MM.1S (cell line): ENCODE measurements at regions not wholly inside any gene's neighbourhood (a gene's known extent, or its start where the extent isn't known, plus 50 kb on each side); places are given as distances from the start of the nearest gene placed in this dataset.

Experiments used
- DNase-seq: peaks from one replicate; pipeline ENCODE4 v3.0.0-alpha.2; 2015
- H2AFZ ChIP-seq: fragments of 300-600 bp; sonication (generic); 2 replicates; pipeline ENCODE4 v1.6.0; 2016; ENCODE audit warnings: antibody characterized with exemption, low read length
- H3F3A ChIP-seq: fragments of 300-600 bp; sonication (generic); 2 replicates; pipeline ENCODE4 v1.6.1; 2016; ENCODE audit warnings: mild to moderate bottlenecking, antibody characterized with exemption, low read length, moderate library complexity, mixed read lengths; ENCODE audit not compliant: insufficient read depth
- H3K27ac ChIP-seq: fragments of 300-600 bp; sonication (generic); 2 replicates; pipeline ENCODE4 v1.5.1; 2016; ENCODE audit warnings: mild to moderate bottlenecking, low read length
- H3K27me3 ChIP-seq: fragments of 300-600 bp; sonication (generic); replicated peaks from 2 replicates; pipeline ENCODE4 v1.6.0; 2016; ENCODE audit warnings: low read length; ENCODE audit not compliant: insufficient read depth
- H3K36me3 ChIP-seq: fragments of 300-600 bp; sonication (generic); replicated peaks from 2 replicates; pipeline ENCODE4 v1.6.1; 2016; ENCODE audit warnings: mild to moderate bottlenecking, low read length, mixed read lengths; ENCODE audit not compliant: insufficient read depth
- H3K4me1 ChIP-seq: fragments of 300-600 bp; sonication (generic); 2 replicates; pipeline ENCODE4 v1.6.1; 2016; ENCODE audit warnings: low read length, mixed read lengths
- H3K4me2 ChIP-seq: fragments of 300-600 bp; sonication (generic); 2 replicates; pipeline ENCODE4 v1.6.0; 2016; ENCODE audit warnings: low read depth, low read length
- H3K4me3 ChIP-seq: fragments of 300-600 bp; sonication (generic); 2 replicates; pipeline ENCODE4 v1.5.1; 2016; ENCODE audit warnings: low read length, mixed read lengths
- H3K79me2 ChIP-seq: fragments of 300-600 bp; sonication (generic); 2 replicates; pipeline ENCODE4 v1.6.1; 2016; ENCODE audit warnings: mixed run types, low read length, mixed read lengths
- H3K9ac ChIP-seq: fragments of 300-600 bp; sonication (generic); 2 replicates; pipeline ENCODE4 v1.6.1; 2016; ENCODE audit warnings: low read length, mixed read lengths
- H3K9me2 ChIP-seq: fragments of 300-600 bp; sonication (generic); replicated peaks from 2 replicates; pipeline ENCODE4 v1.6.1; 2016; ENCODE audit warnings: mild to moderate bottlenecking, low read length, mixed read lengths; ENCODE audit not compliant: insufficient read depth
- H3K9me3 ChIP-seq: fragments of 300-600 bp; sonication (generic); replicated peaks from 2 replicates; pipeline ENCODE4 v1.6.1; 2016; ENCODE audit warnings: mild to moderate bottlenecking, low read length, mixed read lengths; ENCODE audit not compliant: insufficient read depth
- H4K20me1 ChIP-seq: fragments of 300-600 bp; sonication (generic); 2 replicates; pipeline ENCODE4 v1.6.1; 2016; ENCODE audit warnings: mild to moderate bottlenecking, low read length, moderate library complexity, mixed read lengths; ENCODE audit not compliant: insufficient read depth
- CTCF ChIP-seq: fragments of 300-600 bp; sonication (generic); IDR thresholded peaks from 2 replicates; pipeline ENCODE4 v1.5.1; 2016; ENCODE audit warnings: antibody characterized with exemption, low read length, mixed read lengths
- EZH2 ChIP-seq: fragments of 300-600 bp; sonication (generic); optimal IDR thresholded peaks from 2 replicates; pipeline ENCODE3; 2017; ENCODE audit warnings: low read depth, mild to moderate bottlenecking, antibody characterized with exemption, low read length, mixed read lengths
- EZH2phosphoT487 ChIP-seq: fragments of 300-600 bp; sonication (generic); IDR thresholded peaks from 2 replicates; pipeline ENCODE4 v1.6.1; 2018; ENCODE audit warnings: antibody characterized with exemption, low read length

- Histone ChIP-seq H3K79me2 (no peaks in the 10 kb centered on the region), H3K27me3 (no peaks in the 10 kb centered on the region), H3K9me3 (no peaks in the 10 kb centered on the region), H3K27ac (no peak overlapping the region), H2AFZ (no peak overlapping the region), H3K9me2 (no peaks in the 10 kb centered on the region), H3K4me2 (no peak overlapping the region), H3K36me3 (no peaks in the 10 kb centered on the region), H4K20me1 (no peaks in the 10 kb centered on the region), H3K4me3 (no peak overlapping the region), H3F3A (peaks cover 10% of the 10 kb centered on the region), H3K9ac (no peak overlapping the region), H3K4me1 (peaks cover 13% of the 10 kb centered on the region)
- DNase-seq: no peak
- TF ChIP-seq EZH2 (no peak), CTCF (no peak), EZH2phosphoT487 (no peak)
These were observed 364.8 kb upstream of the ESRRG start for GRCh38 chr1:217088011-217088410.

GRCh38 chr1:217079584-217079983 lies 356.4 kb upstream of the ESRRG start:
- Histone ChIP-seq H3F3A (no peaks in the 10 kb centered on the region), H3K9ac (no peak overlapping the region), H3K4me1 (no peaks in the 10 kb centered on the region), H3K79me2 (no peaks in the 10 kb centered on the region), H4K20me1 (no peaks in the 10 kb centered on the region), H3K9me2 (no peaks in the 10 kb centered on the region), H3K36me3 (no peaks in the 10 kb centered on the region), H2AFZ (no peak overlapping the region), H3K4me2 (no peak overlapping the region), H3K27me3 (no peaks in the 10 kb centered on the region), H3K27ac (no peak overlapping the region), H3K4me3 (no peak overlapping the region), H3K9me3 (no peaks in the 10 kb centered on the region)
- TF ChIP-seq EZH2phosphoT487: no peak
- no peak for TF ChIP-seq EZH2
- TF ChIP-seq CTCF: no peak
- DNase-seq: no peak

- H3K27me3 ChIP-seq: no peaks in the 10 kb centered on the region
- no peaks in the 10 kb centered on the region for H3K79me2 ChIP-seq
- H3K9ac ChIP-seq: no peak overlapping the region
- no peaks in the 10 kb centered on the region for H3F3A ChIP-seq
- no peaks in the 10 kb centered on the region for H3K4me1 ChIP-seq
- H2AFZ ChIP-seq: no peak overlapping the region
- H3K9me2 ChIP-seq: no peaks in the 10 kb centered on the region
- no peaks in the 10 kb centered on the region for H3K36me3 ChIP-seq
- no peak overlapping the region for H3K4me3 ChIP-seq
- no peak for DNase-seq
- TF ChIP-seq EZH2 (no peak), EZH2phosphoT487 (no peak), CTCF (no peak)
- no peak overlapping the region for H3K27ac ChIP-seq
- H3K9me3 ChIP-seq: no peaks in the 10 kb centered on the region
- H3K4me2 ChIP-seq: no peak overlapping the region
- H4K20me1 ChIP-seq: no peaks in the 10 kb centered on the region
These were observed 355.7 kb upstream of the ESRRG start for GRCh38 chr1:217078959-217079358.
